ENCODE measurements at regions not wholly inside any gene's neighbourhood (a gene's known extent, or its start where the extent isn't known, plus 50 kb on each side); places are given as distances from the start of the nearest gene placed in this dataset.

GRCh38 chr6:145375502-145375901 is 359.8 kb downstream of the EPM2A start:
- ChIA-PET POLR2A (no interaction called here), CTCF (no interaction called here)
- Histone ChIP-seq H3K4me1 (ENCODE audit: control insufficient read depth, insufficient read depth, low read length) (no peaks in the 10 kb centered on the region), H3K4me3 (ENCODE audit: low read depth in 2 of 2, low read length in 2 of 2) (no peak overlapping the region), H3K36me3 (ENCODE audit: control insufficient read depth, insufficient read depth, low read length) (no peaks in the 10 kb centered on the region), H3K27me3 (ENCODE audit: control insufficient read depth, insufficient read depth, low read length) (no peaks in the 10 kb centered on the region), H3K27ac (ENCODE audit: low read length) (no peak overlapping the region), H3K9me3 (ENCODE audit: control insufficient read depth, insufficient read depth, low read depth, low read length) (peaks cover 8% of the 10 kb centered on the region; the same call in 1 of the 2 replicates)
- in situ Hi-C loops (cut with HindIII; ENCODE audit: low pct_unique_long_range_greater_than_20kb, low sequenced_read_pairs): no loop called here
- DNase-seq (ENCODE audit: low read depth, low spot score) (no peak), ATAC-seq (no peak)
- intact Hi-C loops (cut with micrococcal nuclease; ENCODE audit: unreplicated experiment): no loop called here
- TF ChIP-seq, protein P1, sequence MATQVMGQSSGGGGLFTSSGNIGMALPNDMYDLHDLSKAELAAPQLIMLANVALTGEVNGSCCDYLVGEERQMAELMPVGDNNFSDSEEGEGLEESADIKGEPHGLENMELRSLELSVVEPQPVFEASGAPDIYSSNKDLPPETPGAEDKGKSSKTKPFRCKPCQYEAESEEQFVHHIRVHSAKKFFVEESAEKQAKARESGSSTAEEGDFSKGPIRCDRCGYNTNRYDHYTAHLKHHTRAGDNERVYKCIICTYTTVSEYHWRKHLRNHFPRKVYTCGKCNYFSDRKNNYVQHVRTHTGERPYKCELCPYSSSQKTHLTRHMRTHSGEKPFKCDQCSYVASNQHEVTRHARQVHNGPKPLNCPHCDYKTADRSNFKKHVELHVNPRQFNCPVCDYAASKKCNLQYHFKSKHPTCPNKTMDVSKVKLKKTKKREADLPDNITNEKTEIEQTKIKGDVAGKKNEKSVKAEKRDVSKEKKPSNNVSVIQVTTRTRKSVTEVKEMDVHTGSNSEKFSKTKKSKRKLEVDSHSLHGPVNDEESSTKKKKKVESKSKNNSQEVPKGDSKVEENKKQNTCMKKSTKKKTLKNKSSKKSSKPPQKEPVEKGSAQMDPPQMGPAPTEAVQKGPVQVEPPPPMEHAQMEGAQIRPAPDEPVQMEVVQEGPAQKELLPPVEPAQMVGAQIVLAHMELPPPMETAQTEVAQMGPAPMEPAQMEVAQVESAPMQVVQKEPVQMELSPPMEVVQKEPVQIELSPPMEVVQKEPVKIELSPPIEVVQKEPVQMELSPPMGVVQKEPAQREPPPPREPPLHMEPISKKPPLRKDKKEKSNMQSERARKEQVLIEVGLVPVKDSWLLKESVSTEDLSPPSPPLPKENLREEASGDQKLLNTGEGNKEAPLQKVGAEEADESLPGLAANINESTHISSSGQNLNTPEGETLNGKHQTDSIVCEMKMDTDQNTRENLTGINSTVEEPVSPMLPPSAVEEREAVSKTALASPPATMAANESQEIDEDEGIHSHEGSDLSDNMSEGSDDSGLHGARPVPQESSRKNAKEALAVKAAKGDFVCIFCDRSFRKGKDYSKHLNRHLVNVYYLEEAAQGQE (IDR thresholded peaks at IDR 0.05; ENCODE audit: insufficient read depth in 1 of 2, low read depth in 2 of 2, low read length in 1 of 2): no peak
- TF ChIP-seq POLR2AphosphoS5 (IDR thresholded peaks at IDR 0.05; ENCODE audit: low read depth, low read length) (no peak), SIN3A (IDR thresholded peaks at IDR 0.05; ENCODE audit: borderline replicate concordance, insufficient read depth, low read depth, low read length) (no peak), CTCF (IDR thresholded peaks at IDR 0.05) (no peak), TCF7L2 (IDR thresholded peaks at IDR 0.05; ENCODE audit: low read depth, low read length) (no peak)
- BruUV-seq (replicated peaks): no TSS peak

DNA sequence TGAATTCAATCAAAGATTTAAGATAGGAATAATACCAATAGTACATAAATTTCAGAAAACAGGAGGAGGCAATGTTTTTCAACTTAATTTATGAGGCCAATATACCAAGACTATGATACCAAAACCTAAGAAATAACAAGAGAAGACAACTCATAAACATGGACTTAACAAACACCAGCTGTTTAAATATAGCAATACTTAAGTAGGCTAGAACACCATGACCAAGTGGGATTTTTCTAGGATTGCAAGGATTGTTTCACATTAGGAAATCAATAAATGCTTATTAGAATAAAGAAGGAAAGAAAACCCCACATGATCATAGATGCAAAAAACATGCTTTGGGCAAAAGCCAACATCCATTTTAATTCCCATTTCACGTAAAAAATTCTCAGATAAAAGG is 355.1 kb downstream of the EPM2A start:
- no peak for ATAC-seq

More for the DNA sequence above, 355.1 kb downstream of the EPM2A start:
- intact Hi-C loops (cut with micrococcal nuclease; ENCODE audit: unreplicated experiment): no loop called here
- no peaks in the 10 kb centered on the region for H3K27me3 ChIP-seq (ENCODE audit: control insufficient read depth, insufficient read depth, low read length)
- DNase-seq (ENCODE audit: low read depth, low spot score): no peak
- peaks cover 8% of the 10 kb centered on the region; the same call in 1 of the 2 replicates for H3K9me3 ChIP-seq (ENCODE audit: control insufficient read depth, insufficient read depth, low read depth, low read length)
- no peak overlapping the region for H3K4me3 ChIP-seq (ENCODE audit: low read depth in 2 of 2, low read length in 2 of 2)
- POLR2A ChIA-PET: no interaction called here
- H3K27ac ChIP-seq (ENCODE audit: low read length): no peak overlapping the region
- no peaks in the 10 kb centered on the region for H3K36me3 ChIP-seq (ENCODE audit: control insufficient read depth, insufficient read depth, low read length)
- TF ChIP-seq CTCF (IDR thresholded peaks at IDR 0.05) (no peak), POLR2AphosphoS5 (IDR thresholded peaks at IDR 0.05; ENCODE audit: low read depth, low read length) (no peak), SIN3A (IDR thresholded peaks at IDR 0.05; ENCODE audit: borderline replicate concordance, insufficient read depth, low read depth, low read length) (no peak), TCF7L2 (IDR thresholded peaks at IDR 0.05; ENCODE audit: low read depth, low read length) (no peak)
- TF ChIP-seq, protein P1 (IDR thresholded peaks at IDR 0.05; ENCODE audit: insufficient read depth in 1 of 2, low read depth in 2 of 2, low read length in 1 of 2): no peak
- in situ Hi-C loops (cut with HindIII; ENCODE audit: low pct_unique_long_range_greater_than_20kb, low sequenced_read_pairs): no loop called here
- BruUV-seq (replicated peaks): no TSS peak
- CTCF ChIA-PET: no interaction called here
- no peaks in the 10 kb centered on the region for H3K4me1 ChIP-seq (ENCODE audit: control insufficient read depth, insufficient read depth, low read length)
